ENCODE measurements at regions not wholly inside any gene's neighbourhood (a gene's known extent, or its start where the extent isn't known, plus 50 kb on each side); places are given as distances from the start of the nearest gene placed in this dataset.

DNA sequence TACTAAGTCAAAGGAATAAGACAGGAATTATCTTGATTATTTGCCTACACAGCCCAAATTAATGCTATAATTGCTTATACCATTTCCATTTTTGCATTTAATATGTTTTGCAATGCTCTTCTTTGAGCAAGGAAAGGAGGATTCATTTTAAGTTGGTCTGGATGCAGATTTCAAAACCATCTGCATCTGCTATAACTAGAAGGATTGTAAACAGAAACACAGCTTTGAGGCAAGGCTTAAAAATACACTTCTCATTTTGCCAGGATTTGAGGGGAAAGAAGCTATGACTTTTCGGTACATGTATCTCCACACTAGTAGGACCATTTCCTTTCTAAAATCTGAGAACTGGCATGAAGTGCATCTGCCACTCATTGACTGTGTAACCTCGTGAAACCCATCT is 95.9 kb upstream of the MTNR1B start:
- no peak for TF ChIP-seq POLR2AphosphoS5 (IDR thresholded peaks at IDR 0.05; ENCODE audit: borderline replicate concordance, low read depth, low read length)
- TF ChIP-seq EZH2 (IDR thresholded peaks at IDR 0.05) = no peak

Data from SK-N-MC (cell line).